Neuronal stem cell (in vitro differentiated cells): ENCODE measurements at regions not wholly inside any gene's neighbourhood (a gene's known extent, or its start where the extent isn't known, plus 50 kb on each side); places are given as distances from the start of the nearest gene placed in this dataset.
A peak's percentile ranks its signal among the peaks of the same experiment; 100 is the strongest.

ENCODE experiments used
- DNase-seq: peaks from one replicate; pipeline ENCODE4 v3.0.0-alpha.2; 2013; ENCODE audit warnings: low spot score
- H2AFZ ChIP-seq: one replicate; pipeline ENCODE4 v1.6.1; 2013; ENCODE audit warnings: mild to moderate bottlenecking, low read length, inconsistent platforms
- H2AK5ac ChIP-seq: 2 replicates; pipeline ENCODE4 v1.6.1; 2013; ENCODE audit warnings: low read depth, mild to moderate bottlenecking, inconsistent platforms, low read length, moderate library complexity, mixed read lengths
- H2BK120ac ChIP-seq: 2 replicates; pipeline ENCODE4 v1.6.1; 2013; ENCODE audit warnings: low read depth, mild to moderate bottlenecking, inconsistent platforms, low read length, moderate library complexity, mixed read lengths
- H2BK12ac ChIP-seq: one replicate; pipeline ENCODE4 v1.6.1; 2013; ENCODE audit warnings: low read length, inconsistent platforms
- H2BK15ac ChIP-seq: 2 replicates; pipeline ENCODE4 v1.6.1; 2013; ENCODE audit warnings: mild to moderate bottlenecking, low read length, inconsistent platforms, mixed read lengths
- H2BK5ac ChIP-seq: one replicate; pipeline ENCODE4 v1.6.1; 2013; ENCODE audit warnings: inconsistent platforms, mild to moderate bottlenecking, low read length, moderate library complexity
- H3K14ac ChIP-seq: one replicate; pipeline ENCODE4 v1.6.1; 2013; ENCODE audit warnings: low read length, inconsistent platforms
- H3K18ac ChIP-seq: 2 replicates; pipeline ENCODE4 v1.6.1; 2013; ENCODE audit warnings: low read length, inconsistent platforms
- H3K23ac ChIP-seq: 2 replicates; pipeline ENCODE4 v1.6.1; 2013; ENCODE audit warnings: low read depth, mild to moderate bottlenecking, mixed read lengths, low read length, inconsistent platforms; ENCODE audit not compliant: poor library complexity
- H3K27ac ChIP-seq: replicated peaks from 3 replicates; pipeline ENCODE4 v1.5.1; 2013; ENCODE audit warnings: low read length, inconsistent platforms
- H3K27me3 ChIP-seq, 3 experiments: 2 replicates each; pipeline ENCODE4 v1.6.1; 2013; ENCODE audit warnings: low read length in 3 of 3, mild to moderate bottlenecking in 2 of 3, inconsistent platforms in 1 of 3, low read depth in 1 of 3, mixed read lengths in 1 of 3, moderate library complexity in 1 of 3; ENCODE audit not compliant: control insufficient read depth in 3 of 3, insufficient read depth in 3 of 3
- H3K36me3 ChIP-seq, 2 donors: replicated peaks in 1 of 2; 2 replicates each; pipeline ENCODE4 v1.6.1; 2013; ENCODE audit warnings: low read length in 2 of 2; ENCODE audit not compliant: control insufficient read depth in 2 of 2, insufficient read depth in 2 of 2
- H3K4ac ChIP-seq: 2 replicates; pipeline ENCODE4 v1.6.1; 2013; ENCODE audit warnings: inconsistent platforms, mild to moderate bottlenecking, low read length, moderate library complexity
- H3K4me1 ChIP-seq, 2 donors: 1 replicate in 1 of 2; 2 replicates in 1 of 2; pipeline ENCODE4 v1.6.1; 2013; ENCODE audit warnings: low read length in 2 of 2, low read depth in 1 of 2; ENCODE audit not compliant: control insufficient read depth in 2 of 2, insufficient read depth in 1 of 2
- H3K4me2 ChIP-seq: one replicate; pipeline ENCODE4 v1.6.1; 2013; ENCODE audit warnings: mild to moderate bottlenecking, low read length, inconsistent platforms; ENCODE audit not compliant: insufficient read depth, poor library complexity, severe bottlenecking
- H3K4me3 ChIP-seq, 2 donors: 2 replicates each; pipeline ENCODE4 v1.5.1; 2013; ENCODE audit warnings: low read length in 2 of 2, mild to moderate bottlenecking in 2 of 2, inconsistent platforms in 1 of 2, moderate library complexity in 1 of 2
- H3K79me1 ChIP-seq: one replicate; pipeline ENCODE4 v1.6.1; 2013; ENCODE audit warnings: low read depth, mild to moderate bottlenecking, inconsistent platforms, low read length, moderate library complexity
- H3K9ac ChIP-seq: one replicate; pipeline ENCODE4 v1.6.1; 2013; ENCODE audit warnings: mild to moderate bottlenecking, low read depth, low read length, inconsistent platforms; ENCODE audit not compliant: poor library complexity
- H3K9me3 ChIP-seq, 2 donors: replicated peaks in 1 of 2; 2 replicates each; pipeline versions ENCODE3 to v1.6.1; 2013; ENCODE audit warnings: low read length in 2 of 2, mild to moderate bottlenecking in 2 of 2, inconsistent platforms in 1 of 2, low read depth in 1 of 2, mixed read lengths in 1 of 2, moderate library complexity in 1 of 2; ENCODE audit not compliant: control insufficient read depth in 2 of 2, insufficient read depth in 1 of 2
- H4K8ac ChIP-seq: one replicate; pipeline ENCODE4 v1.6.1; 2013; ENCODE audit warnings: low read depth, mild to moderate bottlenecking, inconsistent platforms, low read length, moderate library complexity
- H4K91ac ChIP-seq: one replicate; pipeline ENCODE4 v1.6.1; 2013; ENCODE audit warnings: low read length, low read depth, mild to moderate bottlenecking, inconsistent platforms; ENCODE audit not compliant: poor library complexity
- WGBS, 2 donors: extraction: QIAGEN DNeasy Blood & Tissue Kit; methylation state at CpG; one replicate each; pipeline ENCODE4 v1.1.7; 2013; ENCODE audit warnings: missing lambda C conversion rate in 2 of 2, mixed read lengths in 1 of 2; ENCODE audit not compliant: insufficient read length in 2 of 2, insufficient replicate concordance in 1 of 2; ENCODE audit errors: extremely low coverage in 2 of 2; 5-methylcytosine and 5-hydroxymethylcytosine counted together

DNA sequence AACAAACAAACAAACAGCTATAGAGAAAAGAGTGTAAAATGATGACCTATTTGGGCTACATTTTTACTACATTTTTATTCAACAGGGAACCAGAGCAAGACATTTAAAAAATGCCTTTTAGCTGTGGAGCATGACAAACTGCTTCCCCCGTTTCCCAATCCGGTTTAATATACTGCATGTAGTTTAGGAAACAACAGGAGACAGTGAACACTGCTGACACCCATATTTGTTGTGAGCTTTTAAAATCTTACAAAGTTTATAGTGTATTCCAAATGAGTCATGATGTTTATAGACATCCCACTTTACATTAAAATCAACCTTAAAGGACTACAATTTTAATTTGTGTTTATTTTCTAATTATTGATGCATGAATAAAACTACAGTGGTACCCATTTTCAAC, 1238.3 kb downstream of the TECRL start:
- no peak overlapping the region for H2BK15ac ChIP-seq
- no peak overlapping the region for H3K23ac ChIP-seq
- no peak overlapping the region for H3K9ac ChIP-seq
- no peak overlapping the region for H2BK5ac ChIP-seq
- no CpG with 5 or more reads among the region's 2 CpGs for WGBS, 2 donors
- H3K18ac ChIP-seq, result no peak overlapping the region
- DNase-seq, result no peak
- no peak overlapping the region for H2BK12ac ChIP-seq
- no peak overlapping the region for H3K27ac ChIP-seq
- peaks cover 0 to 2% of the 10 kb centered on the region in 2 donors for H3K4me1 ChIP-seq
- H2AFZ ChIP-seq, result no peak overlapping the region
- H3K4ac ChIP-seq, result no peak overlapping the region
- no peak overlapping the region for H2BK120ac ChIP-seq
- no peaks in the 10 kb centered on the region for H3K36me3 ChIP-seq
- no peak overlapping the region for H3K4me3 ChIP-seq
- H2AK5ac ChIP-seq, result no peak overlapping the region
- H3K4me2 ChIP-seq, result no peak overlapping the region
- H4K91ac ChIP-seq, result no peak overlapping the region
- no peak overlapping the region for H4K8ac ChIP-seq
- no peaks in the 10 kb centered on the region for H3K79me1 ChIP-seq
- no peak overlapping the region for H3K14ac ChIP-seq
- no peaks in the 10 kb centered on the region for H3K27me3 ChIP-seq
- H3K9me3 ChIP-seq, result no peaks in the 10 kb centered on the region

DNA sequence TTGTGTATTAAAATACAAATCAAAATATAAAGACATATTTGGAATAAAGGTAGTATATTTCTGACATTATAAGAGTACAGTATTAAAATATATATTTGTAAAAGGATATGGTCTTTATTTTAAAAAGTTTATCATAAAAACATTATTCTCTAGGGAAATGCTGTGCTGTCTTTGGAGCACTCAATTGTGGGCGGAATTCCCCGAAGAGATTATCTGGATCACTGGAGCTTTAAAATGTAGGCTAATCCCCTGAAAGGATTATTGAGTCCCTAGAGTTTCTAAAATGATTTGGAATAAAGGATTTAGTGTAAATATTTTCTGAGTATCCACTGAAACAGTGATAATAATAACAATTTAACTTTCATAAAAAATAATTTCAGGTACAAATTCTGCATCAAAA, 1239.4 kb downstream of the TECRL start:
- Histone ChIP-seq H2BK5ac (no peak overlapping the region), H4K91ac (no peak overlapping the region), H3K9ac (no peak overlapping the region), H2BK12ac (no peak overlapping the region), H2BK15ac (no peak overlapping the region), H3K27me3 (no peaks in the 10 kb centered on the region), H3K23ac (no peak overlapping the region), H2AK5ac (no peak overlapping the region), H3K14ac (no peak overlapping the region), H2BK120ac (no peak overlapping the region), H3K27ac (no peak overlapping the region), H2AFZ (no peak overlapping the region), H3K4me2 (no peak overlapping the region), H3K4ac (no peak overlapping the region), H3K4me3 (no peak overlapping the region), H3K9me3 (no peaks in the 10 kb centered on the region), H4K8ac (no peak overlapping the region), H3K18ac (no peak overlapping the region), H3K36me3 (no peaks in the 10 kb centered on the region), H3K79me1 (no peaks in the 10 kb centered on the region), H3K4me1 (peaks cover 0 to 2% of the 10 kb centered on the region in 2 donors)
- DNase-seq, result peak; percentile 40
- no CpG with 5 or more reads among the region's 2 CpGs for WGBS, 2 donors

DNA sequence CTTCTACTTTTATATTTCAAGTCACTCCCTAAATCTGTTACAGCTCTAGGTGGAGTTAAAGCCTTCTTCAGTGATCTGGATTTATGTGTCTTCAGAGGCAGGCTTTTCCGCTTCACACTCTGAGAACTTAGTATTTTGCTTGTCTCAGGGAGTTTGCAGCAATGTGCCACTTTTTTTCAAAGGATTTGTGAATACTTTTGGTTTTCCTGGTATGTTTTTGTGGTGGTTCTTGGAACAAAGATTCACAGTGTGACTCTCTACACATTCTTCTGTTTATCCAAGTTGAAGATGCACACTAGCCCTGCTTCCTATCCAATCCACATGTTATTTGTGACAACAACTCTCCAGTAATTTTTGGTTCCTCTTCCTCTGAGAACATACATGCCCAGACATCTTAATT, 1253.7 kb downstream of the TECRL start:
- Histone ChIP-seq H3K18ac (no peak overlapping the region), H3K4ac (no peak overlapping the region), H4K8ac (no peak overlapping the region), H2BK120ac (no peak overlapping the region), H2BK15ac (no peak overlapping the region), H3K27ac (no peak overlapping the region), H2BK12ac (no peak overlapping the region), H3K79me1 (no peaks in the 10 kb centered on the region), H3K14ac (no peak overlapping the region), H3K9me3 (peaks cover 0 to 1% of the 10 kb centered on the region in 2 donors), H2BK5ac (no peak overlapping the region), H4K91ac (no peak overlapping the region), H3K4me1 (no peaks in the 10 kb centered on the region), H2AK5ac (no peak overlapping the region), H3K27me3 (no peaks in the 10 kb centered on the region), H3K36me3 (no peaks in the 10 kb centered on the region), H3K9ac (no peak overlapping the region), H3K4me3 (no peak overlapping the region), H2AFZ (peak overlapping the region; percentile 31), H3K4me2 (no peak overlapping the region), H3K23ac (no peak overlapping the region)
- no peak for DNase-seq
- no CpG with 5 or more reads among the region's 1 CpG for WGBS, 2 donors

DNA sequence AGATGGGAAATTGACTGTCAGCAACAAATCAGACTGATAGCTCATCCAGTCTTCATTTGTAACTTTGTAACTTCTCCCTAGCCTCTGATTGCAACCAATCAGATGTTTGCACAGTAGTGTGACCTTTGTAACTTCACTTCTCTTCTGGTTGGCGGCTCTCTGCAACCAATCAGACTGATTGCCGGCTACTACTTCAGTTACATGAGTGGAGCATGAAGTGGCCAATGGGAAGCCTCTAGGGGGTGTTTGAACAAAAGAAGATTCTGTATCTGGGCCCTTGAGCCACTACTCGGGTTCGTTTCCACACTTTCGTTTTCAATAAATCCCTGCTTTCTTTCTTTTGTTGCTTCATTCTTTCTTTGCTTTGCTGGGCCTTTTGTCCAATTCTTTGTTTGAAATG, 1285.8 kb downstream of the TECRL start:
- no peak overlapping the region for H2AFZ ChIP-seq
- no CpG with 5 or more reads among the region's 5 CpGs for WGBS, 2 donors
- no peak overlapping the region for H4K91ac ChIP-seq
- no peak overlapping the region for H2BK15ac ChIP-seq
- H3K4me2 ChIP-seq, result no peak overlapping the region
- no peak overlapping the region for H2AK5ac ChIP-seq
- no peaks in the 10 kb centered on the region for H3K27me3 ChIP-seq
- no peak overlapping the region for H3K9ac ChIP-seq
- no peak for DNase-seq
- no peak overlapping the region for H3K4ac ChIP-seq
- no peak overlapping the region for H3K27ac ChIP-seq
- H3K4me3 ChIP-seq, result no peak overlapping the region
- no peak overlapping the region for H3K18ac ChIP-seq
- H3K79me1 ChIP-seq, result no peaks in the 10 kb centered on the region
- H3K9me3 ChIP-seq, result no peaks in the 10 kb centered on the region
- no peak overlapping the region for H3K23ac ChIP-seq
- H4K8ac ChIP-seq, result no peak overlapping the region
- H3K36me3 ChIP-seq, result no peaks in the 10 kb centered on the region
- no peaks in the 10 kb centered on the region for H3K4me1 ChIP-seq
- H2BK5ac ChIP-seq, result no peak overlapping the region
- no peak overlapping the region for H3K14ac ChIP-seq
- H2BK12ac ChIP-seq, result no peak overlapping the region
- no peak overlapping the region for H2BK120ac ChIP-seq
